Neural progenitor cell (in vitro differentiated cells): ENCODE measurements at regions not wholly inside any gene's neighbourhood (a gene's known extent, or its start where the extent isn't known, plus 50 kb on each side); places are given as distances from the start of the nearest gene placed in this dataset.

Experiments used
- EZH2 ChIP-seq: fragments of 200-600 bp; sonication (generic); IDR thresholded peaks from 2 replicates; pipeline ENCODE4 v1.6.1; 2017; ENCODE audit warnings: antibody characterized with exemption, mild to moderate bottlenecking, moderate library complexity
- TF ChIP-seq, protein P1 (sequence below): fragments of 200-600 bp; sonication (generic); IDR thresholded peaks from 2 replicates; pipeline ENCODE4 v1.5.1; 2017; ENCODE audit warnings: antibody characterized with exemption, mild to moderate bottlenecking

DNA sequence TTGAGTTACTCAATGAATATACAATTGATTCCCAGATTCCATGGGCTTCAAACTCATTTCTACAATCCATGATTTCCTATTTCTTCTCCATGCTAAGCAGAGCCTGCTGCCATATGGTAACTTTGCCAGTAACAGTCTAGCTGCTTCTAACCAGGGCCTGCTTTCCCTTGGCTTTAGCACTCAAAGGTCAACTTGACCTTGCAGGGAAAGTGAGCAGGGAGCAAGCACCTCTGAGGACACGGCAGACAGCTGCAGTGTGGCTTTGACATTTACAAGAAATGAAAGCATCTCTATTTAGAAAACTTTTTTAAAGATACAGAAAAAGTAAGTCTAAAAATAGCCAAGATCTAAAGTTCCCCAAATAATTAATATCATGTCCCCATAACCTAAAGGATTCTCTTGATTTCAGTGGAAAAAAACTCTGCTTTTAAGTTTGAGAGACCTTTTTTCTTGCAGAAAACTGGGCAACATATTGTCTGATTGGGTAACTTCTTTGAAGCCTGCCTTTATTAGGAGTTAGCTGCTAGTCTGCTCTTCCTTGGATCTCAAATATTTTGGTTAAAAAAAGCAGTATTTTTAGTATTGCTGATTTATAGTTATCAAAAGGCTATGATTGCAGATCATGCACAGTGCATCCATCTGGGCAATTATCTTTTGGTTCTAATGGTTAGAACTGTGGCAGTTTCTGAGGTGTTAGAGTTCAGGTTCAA is 257.9 kb downstream of the AHR start:
- no peak for TF ChIP-seq EZH2
- TF ChIP-seq, protein P1, sequence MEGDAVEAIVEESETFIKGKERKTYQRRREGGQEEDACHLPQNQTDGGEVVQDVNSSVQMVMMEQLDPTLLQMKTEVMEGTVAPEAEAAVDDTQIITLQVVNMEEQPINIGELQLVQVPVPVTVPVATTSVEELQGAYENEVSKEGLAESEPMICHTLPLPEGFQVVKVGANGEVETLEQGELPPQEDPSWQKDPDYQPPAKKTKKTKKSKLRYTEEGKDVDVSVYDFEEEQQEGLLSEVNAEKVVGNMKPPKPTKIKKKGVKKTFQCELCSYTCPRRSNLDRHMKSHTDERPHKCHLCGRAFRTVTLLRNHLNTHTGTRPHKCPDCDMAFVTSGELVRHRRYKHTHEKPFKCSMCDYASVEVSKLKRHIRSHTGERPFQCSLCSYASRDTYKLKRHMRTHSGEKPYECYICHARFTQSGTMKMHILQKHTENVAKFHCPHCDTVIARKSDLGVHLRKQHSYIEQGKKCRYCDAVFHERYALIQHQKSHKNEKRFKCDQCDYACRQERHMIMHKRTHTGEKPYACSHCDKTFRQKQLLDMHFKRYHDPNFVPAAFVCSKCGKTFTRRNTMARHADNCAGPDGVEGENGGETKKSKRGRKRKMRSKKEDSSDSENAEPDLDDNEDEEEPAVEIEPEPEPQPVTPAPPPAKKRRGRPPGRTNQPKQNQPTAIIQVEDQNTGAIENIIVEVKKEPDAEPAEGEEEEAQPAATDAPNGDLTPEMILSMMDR = no peak
